Stimulated activated CD4-positive, alpha-beta T cell treated with anti-CD3 and anti-CD28 coated beads, Interleukin-4, amount 100 ng/mL, for 4 hours (primary cell): ENCODE measurements at regions not wholly inside any gene's neighbourhood (a gene's known extent, or its start where the extent isn't known, plus 50 kb on each side); places are given as distances from the start of the nearest gene placed in this dataset.

Experiments
- DNase-seq, 2 experiments: peaks; one replicate each; pipeline ENCODE4 v3.0.0-alpha.2; 2020

DNA sequence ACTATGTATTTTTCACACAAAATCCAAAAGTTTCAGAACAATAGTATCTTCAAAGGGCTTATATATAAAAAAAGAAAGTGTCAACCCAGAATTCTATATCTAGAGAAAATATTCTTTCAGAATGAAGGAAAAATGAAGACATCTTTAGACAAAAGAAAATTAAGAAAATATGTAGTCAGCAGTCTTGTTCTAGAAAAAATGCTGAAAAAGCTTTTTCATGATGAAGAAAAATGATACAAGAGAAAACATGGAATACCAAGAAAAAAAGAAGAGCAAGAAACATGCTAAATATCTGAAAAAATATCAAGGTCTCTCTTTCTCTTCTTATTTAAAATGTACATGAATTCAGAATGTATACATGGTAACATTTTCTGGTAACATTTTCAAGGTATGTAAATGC is 816.8 kb upstream of the FAT3 start:
- DNase-seq = no peak

DNA sequence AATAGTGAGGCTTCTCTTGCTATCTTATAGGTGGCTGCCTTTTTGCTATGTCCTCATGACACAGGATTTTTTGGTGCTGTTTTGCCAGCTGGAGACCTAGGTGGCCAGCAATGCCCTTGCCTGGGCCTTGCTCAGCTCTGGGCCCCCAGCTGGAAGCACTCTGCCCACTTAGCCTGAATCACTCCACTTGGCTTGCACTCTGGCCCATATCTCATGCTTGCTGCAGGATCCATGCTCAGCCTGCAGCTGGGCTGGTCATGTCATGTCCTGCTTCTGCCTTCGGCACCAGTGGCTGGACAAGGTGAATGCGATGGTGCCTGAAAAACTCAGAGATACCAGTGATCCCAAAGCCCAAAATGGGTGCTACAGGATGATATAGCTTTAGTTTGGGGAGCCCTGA is 818.6 kb upstream of the FAT3 start:
- no peak for DNase-seq

DNA sequence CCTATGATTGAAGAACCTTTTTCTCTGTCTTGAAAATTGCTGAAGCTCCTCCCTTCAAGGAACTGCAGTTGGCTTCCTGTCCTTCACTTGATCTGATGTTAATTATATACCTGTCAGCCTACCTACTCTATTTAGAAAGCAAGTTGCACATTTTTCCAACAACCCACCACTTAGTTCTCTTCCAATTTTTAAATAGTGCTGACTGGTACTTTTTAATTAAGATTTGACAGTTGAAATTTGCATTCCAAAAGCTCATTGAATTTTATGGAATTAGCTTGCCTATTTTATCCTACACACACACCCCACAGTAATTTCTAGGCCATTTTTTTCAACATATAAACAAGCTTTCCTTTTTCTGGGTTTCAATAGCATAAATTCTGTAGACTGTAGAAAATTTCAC is 820.3 kb upstream of the FAT3 start:
- DNase-seq = no peak

- DNase-seq = no peak
These were observed 827.5 kb upstream of the FAT3 start for GRCh38 chr11:91397134-91397468.

DNA sequence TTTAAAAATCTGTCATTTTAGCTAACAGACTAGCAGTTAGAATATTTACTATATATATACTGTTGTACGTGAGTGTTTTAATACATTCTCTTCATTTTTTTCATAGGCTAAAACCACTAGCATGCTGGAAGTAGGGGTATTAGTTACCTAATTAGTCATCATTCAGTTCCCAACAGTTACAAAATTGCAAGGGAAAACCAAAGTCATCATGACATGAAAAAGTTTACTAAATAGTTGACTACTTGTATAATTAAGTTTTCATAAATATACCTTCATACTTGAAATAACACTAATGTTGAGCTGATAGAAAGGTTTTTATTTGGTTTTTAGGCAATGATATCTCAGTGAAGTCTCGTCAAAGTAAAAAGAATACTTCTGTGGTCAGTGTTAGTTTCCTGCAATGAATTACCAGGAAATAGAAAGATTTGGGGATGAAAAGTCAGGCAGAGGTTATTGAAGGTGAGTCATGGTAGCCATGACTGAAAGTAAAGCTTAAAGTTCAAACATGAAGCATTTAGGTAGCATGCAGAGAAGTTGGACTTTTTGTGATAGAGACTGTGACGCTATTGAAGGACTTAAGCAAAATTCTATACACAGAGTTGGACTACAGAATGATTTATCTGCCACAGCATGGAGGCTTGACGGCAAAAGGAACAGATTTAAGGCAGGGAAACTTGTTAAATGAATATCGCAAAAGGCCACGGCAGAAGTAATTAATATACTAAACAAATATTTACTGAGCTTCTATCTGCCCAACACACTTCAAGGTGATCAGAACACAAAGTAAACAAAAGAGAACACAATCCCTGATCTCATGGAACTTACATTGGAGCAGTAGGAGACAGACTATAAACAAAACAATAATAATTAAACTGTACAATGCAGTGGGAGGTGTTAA is 828.1 kb upstream of the FAT3 start:
- DNase-seq = no peak

DNA sequence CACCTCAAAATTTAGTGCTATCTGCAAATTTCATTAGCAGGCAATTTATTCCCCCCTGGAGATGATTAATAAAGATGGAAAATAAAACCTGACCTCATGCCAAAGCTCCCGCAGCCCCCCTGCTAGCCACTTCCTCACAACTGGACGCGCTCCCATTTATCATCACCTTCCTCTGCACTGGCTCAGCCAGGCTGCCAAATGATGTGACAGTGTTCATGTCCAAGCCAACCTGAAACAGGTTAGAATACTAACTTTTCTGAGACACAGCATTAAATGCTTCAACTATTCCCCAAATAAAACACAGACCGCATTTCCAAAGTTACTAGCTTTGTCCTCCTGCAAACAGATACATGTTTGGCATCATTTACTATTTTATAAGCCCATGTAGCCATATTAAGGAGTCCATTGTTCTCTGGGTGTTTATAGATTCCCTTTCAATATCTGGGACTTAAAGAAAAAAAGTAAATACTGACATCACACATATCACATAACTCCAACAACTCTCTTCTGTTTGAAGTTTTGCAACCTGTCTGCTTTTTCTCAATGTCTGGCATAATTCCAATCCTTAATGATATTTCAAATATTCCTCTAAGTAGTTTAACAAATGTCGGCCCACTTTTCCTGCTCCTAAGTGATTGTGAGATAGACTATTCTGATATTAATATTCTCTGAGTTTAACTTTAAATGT is 829.7 kb upstream of the FAT3 start:
- no peak for DNase-seq

DNA sequence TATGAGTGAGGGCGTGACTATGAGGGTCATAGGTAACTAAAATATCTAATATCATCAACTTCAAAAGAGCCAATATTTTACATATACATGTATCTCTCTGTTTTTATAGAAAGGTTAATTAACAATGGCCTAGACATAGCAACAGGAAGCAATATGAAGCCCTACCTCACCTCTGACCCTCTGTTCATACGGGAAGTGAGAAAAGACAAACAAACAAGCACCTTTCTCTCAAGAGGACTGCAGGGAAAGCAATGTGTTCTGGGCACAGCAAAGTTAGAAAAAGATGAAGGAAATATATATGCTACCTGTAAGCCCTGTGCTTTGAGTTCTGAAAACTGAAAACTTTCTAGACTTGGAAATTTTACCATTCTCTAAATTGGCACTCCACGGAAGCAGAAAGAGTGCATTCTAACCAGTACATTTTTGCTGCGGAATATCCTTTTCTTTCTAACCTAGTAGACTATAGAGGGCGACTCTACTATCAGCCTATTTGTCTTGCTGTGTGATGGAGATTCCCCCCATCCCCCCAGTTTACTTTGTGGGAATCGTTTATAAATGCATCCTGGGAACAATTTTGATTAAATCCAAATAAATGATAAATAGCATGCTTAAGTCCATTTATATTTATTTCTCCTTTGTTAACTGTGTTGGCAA is 830.4 kb upstream of the FAT3 start:
- no peak for DNase-seq

DNA sequence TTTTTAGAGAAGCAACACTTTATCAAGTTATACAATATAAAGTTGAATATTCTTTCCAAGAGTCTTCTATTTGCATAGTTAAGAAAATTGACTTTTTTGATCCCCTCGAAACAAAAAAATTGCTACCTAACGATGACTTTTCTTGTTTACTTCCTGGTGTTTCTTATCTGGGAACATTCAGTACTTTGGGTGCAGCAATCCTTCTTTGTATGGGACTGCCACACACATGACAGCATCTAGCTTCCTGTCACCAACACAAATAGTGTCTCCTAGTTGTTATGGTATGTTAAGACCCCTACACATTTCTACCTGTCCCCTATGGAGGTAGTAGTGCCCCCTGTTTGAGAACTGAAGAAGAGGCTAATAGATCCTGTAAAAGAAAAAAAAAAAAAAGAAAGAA is 841.7 kb upstream of the FAT3 start:
- DNase-seq = no peak

- no peak for DNase-seq
These were observed 849.8 kb upstream of the FAT3 start for GRCh38 chr11:91374794-91375193.

GRCh38 chr11:91373497-91373896 is 851.1 kb upstream of the FAT3 start:
- no peak for DNase-seq

- no peak for DNase-seq
These were observed 857.8 kb upstream of the FAT3 start for GRCh38 chr11:91366816-91367215.

DNA sequence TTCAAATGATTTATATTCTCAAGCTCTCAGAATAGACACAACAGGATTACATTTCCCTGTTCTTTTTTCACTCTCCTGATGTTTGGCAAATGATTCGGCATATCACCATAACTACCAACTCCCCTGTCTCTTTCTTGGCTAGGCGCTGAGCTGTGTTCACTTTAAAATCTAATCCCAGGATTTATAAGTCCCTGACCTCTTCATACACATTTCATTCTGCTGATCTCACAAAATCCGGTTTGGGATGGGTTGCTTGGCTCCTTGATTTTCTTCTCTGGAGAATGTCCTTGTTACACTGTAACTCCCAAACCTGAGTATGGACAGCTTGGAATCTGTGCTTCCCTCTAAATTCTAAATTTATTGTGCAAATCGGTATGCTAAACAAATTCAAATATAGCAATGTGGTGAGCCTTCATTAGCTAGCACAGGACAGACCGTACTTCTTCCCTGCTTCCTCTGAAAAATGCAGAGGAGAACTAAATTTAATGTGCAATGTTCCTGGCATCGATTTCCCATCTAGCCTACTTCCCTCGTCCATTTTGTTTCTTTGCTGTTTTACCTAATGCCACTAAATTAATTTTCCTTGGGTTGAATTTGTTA is 858.5 kb upstream of the FAT3 start:
- no peak for DNase-seq

- no peak for DNase-seq
These were observed 873.7 kb upstream of the FAT3 start for GRCh38 chr11:91350931-91351330.

- no peak for DNase-seq
These were observed 897.9 kb upstream of the FAT3 start for GRCh38 chr11:91326751-91327150.

DNA sequence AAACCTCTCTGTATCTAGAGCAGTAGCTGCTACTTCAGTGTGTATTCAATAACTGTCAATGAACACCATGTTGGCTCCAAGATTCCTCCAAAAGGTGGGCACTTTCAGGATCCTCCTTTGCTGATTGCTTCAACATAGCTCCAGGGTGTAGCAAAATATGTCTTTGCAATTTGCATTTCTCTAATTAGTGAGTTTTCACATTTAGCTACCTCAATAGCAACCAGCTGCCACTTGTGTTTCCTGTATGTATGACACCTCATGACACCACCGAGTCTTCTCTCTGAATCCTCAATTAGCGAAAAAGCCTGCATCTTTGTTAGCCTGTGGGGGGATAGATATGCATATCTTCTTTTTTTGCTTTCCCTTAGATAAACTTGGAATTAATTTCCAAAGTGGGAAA is 898.3 kb upstream of the FAT3 start:
- DNase-seq = no peak

DNA sequence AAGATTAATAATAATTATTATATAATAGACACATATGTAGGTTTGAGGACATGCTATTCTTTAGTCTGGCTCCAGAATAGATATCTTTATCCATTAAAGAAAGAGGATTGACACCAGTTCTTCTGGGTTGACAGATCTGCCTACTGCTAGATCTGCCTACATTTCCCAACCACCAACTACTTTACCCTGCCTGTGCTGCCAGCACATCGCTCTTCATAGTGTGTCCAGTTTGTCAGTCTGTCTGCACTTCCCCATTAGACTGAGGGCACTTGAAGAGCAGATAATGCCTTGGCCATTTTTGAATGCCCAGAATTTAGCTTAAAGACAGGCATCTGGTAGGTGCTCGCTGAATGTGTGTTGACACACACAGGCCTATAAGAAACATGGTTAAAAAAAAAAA is 910.1 kb upstream of the FAT3 start:
- no peak for DNase-seq

DNA sequence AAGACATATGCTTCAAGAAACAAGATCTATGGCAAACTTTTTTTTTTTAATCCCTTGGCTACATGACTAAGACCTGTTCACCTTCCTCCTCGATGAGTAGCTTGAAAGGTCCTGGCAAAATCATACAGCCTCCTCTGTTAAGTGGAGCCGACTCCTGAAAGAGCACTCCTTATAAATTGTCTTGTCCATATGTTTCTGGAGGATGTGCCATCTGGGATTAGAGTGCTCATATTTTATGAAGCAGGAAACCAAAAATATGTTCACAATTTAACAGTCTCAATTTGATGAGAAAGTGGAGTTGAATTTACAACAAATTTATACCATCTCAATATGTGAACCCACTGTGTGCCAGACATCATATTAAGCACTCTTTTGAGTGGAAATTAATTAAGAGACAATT is 912.1 kb upstream of the FAT3 start:
- no peak for DNase-seq

DNA sequence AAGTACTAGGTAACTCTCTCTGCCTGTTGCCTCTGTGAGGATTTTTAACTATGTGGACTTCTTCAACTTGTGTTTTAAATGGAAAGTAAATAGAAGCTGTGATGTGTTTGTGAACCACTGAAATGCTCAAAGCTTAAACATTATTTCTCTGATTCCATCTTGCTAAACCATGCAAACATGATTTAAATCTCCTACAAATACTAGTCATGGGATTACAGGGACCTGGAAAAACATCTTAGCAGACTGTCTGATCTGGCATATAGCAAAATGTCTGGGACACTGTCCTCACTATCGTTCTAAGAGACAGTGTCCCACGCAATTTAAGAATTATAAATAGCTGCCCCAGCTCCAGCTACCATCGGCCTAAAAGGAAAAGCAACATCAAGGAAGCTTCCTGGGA is 914.5 kb upstream of the FAT3 start:
- no peak for DNase-seq

DNA sequence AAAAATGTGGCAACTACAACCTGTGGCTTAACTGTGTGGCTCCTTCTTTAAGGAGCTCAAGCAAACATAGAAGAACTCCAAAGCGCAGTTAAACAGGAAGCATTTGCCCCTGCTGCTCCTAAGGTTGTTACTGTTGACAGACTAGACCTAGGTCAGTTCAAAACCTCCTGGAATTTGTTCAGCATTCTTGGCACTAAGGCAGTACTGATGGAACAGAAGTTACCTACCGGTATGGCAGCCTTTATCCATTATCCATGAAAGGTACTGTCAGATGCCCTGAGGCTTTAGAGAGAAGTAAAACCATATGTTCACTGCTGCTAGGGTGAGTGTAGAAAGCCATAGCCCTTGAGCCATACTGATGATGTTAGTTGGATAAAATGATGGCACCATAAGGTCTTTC is 916.5 kb upstream of the FAT3 start:
- no peak for DNase-seq

DNA sequence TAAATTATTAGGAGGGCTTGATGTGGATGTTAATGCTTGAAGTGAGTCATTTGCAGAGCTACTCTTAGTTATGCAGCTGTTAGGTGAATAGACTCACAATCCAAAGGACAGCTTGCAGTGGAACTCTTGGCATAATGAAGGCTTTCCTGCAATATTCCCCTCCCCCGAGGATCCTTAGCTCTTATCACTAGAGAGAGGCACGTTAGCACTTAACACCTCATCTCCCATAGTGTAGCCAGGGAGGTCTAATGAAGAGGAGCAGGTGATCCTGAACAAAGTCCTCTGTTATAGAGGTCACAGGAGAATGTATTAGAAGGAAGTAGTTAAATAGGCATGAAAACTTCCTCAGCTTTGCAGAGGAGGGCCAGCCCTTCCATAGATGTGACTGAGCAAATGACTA is 919.2 kb upstream of the FAT3 start:
- DNase-seq = no peak

GRCh38 chr11:91303749-91304148 is 920.9 kb upstream of the FAT3 start:
- no peak for DNase-seq

GRCh38 chr11:91299980-91300379 is 924.6 kb upstream of the FAT3 start:
- no peak for DNase-seq

DNA sequence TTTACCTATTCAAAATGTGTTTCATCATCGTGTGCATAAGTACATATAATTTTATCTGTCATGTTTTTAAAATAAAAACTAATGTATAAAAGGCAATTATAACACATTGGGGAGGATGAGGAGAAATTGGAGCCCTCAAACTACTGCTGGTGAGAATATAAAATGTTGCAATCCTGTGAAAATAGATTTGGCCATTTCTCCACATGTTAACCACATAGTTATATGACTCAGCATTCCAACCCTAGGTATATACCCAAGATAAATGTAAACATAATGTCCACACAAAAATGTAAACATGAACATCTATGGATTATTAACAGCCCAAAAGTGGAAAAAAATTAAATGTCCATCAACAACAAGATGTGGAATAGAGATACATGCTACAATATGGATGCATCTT is 928.0 kb upstream of the FAT3 start:
- no peak for DNase-seq

GRCh38 chr11:91295591-91295990 is 929.0 kb upstream of the FAT3 start:
- no peak for DNase-seq
